Neural crest cell (in vitro differentiated cells): ENCODE measurements at regions not wholly inside any gene's neighbourhood (a gene's known extent, or its start where the extent isn't known, plus 50 kb on each side); places are given as distances from the start of the nearest gene placed in this dataset.

ENCODE experiments used
- DNase-seq: peaks from one replicate; pipeline ENCODE4 v3.0.0; 2021; ENCODE audit warnings: low read depth, mixed read lengths, low spot score
- H3K27ac Mint-ChIP-seq: one replicate; pipeline ENCODE4 v1.8.0; 2021; ENCODE audit warnings: mild to moderate bottlenecking, mixed read lengths; ENCODE audit not compliant: unreplicated experiment
- H3K27me3 Mint-ChIP-seq: 2 replicates; pipeline ENCODE4 v1.8.0; 2021; ENCODE audit warnings: low read depth, mild to moderate bottlenecking, mixed read lengths
- H3K36me3 Mint-ChIP-seq: 2 replicates; pipeline ENCODE4 v1.8.0; 2021; ENCODE audit warnings: low read depth, mild to moderate bottlenecking, mixed read lengths
- H3K4me1 Mint-ChIP-seq: 2 replicates; pipeline ENCODE4 v1.8.0; 2021; ENCODE audit warnings: mixed read lengths
- H3K4me3 Mint-ChIP-seq: one replicate; pipeline ENCODE4 v1.8.0; 2021; ENCODE audit warnings: mild to moderate bottlenecking, mixed read lengths
- H3K9me3 Mint-ChIP-seq: 2 replicates; pipeline ENCODE4 v1.8.0; 2021; ENCODE audit warnings: mixed read lengths
- TF ChIP-seq, protein P1 (sequence below): fragments of 200-600 bp; sonication (generic); conservative IDR thresholded peaks from 2 replicates; pipeline ENCODE4 v1.5.0; 2021; ENCODE audit warnings: antibody characterized with exemption, mild to moderate bottlenecking

DNA sequence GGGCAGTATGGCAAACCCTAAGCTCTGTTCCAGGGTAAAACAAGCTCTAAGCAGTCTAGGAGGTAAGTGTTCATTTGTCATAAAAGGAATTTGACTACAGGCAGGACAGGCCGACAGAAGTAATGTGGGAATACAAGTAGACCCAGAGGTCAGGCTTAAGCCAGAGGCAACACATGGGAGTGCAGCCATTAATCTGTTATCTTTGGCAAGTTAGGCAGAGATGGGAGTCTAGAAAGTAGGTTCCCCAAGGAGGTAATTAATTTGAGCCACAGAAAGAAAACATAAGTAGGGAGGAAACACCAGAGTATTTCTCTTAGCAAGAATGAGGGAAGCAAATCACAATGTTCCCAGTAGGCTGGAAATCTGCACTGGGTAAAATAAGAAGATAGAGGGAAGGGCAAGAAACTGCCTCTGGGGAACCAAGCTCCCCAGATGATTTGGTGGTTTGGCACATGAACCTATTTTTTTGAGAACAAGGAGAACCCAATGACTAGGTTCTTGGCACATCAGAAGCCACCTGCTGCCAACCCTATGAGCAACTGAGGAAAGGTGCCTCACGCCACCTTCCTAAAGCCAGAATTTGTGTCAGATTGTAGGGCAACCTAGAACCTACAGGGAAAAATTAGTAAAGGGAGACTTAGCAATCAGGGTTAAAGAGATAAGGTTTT, 636.4 kb upstream of the PLXNA2 start:
- DNase-seq: no peak
- no peak overlapping the region for H3K4me3 Mint-ChIP-seq
- no peaks in the 10 kb centered on the region for H3K36me3 Mint-ChIP-seq
- H3K9me3 Mint-ChIP-seq: no peaks in the 10 kb centered on the region
- no peak overlapping the region for H3K27ac Mint-ChIP-seq
- H3K4me1 Mint-ChIP-seq: no peaks in the 10 kb centered on the region
- no peaks in the 10 kb centered on the region for H3K27me3 Mint-ChIP-seq
- TF ChIP-seq, protein P1, sequence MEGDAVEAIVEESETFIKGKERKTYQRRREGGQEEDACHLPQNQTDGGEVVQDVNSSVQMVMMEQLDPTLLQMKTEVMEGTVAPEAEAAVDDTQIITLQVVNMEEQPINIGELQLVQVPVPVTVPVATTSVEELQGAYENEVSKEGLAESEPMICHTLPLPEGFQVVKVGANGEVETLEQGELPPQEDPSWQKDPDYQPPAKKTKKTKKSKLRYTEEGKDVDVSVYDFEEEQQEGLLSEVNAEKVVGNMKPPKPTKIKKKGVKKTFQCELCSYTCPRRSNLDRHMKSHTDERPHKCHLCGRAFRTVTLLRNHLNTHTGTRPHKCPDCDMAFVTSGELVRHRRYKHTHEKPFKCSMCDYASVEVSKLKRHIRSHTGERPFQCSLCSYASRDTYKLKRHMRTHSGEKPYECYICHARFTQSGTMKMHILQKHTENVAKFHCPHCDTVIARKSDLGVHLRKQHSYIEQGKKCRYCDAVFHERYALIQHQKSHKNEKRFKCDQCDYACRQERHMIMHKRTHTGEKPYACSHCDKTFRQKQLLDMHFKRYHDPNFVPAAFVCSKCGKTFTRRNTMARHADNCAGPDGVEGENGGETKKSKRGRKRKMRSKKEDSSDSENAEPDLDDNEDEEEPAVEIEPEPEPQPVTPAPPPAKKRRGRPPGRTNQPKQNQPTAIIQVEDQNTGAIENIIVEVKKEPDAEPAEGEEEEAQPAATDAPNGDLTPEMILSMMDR: no peak

- Mint-ChIP-seq H3K4me3 (no peak overlapping the region), H3K27me3 (no peaks in the 10 kb centered on the region), H3K36me3 (no peaks in the 10 kb centered on the region), H3K9me3 (no peaks in the 10 kb centered on the region), H3K4me1 (no peaks in the 10 kb centered on the region), H3K27ac (no peak overlapping the region)
- TF ChIP-seq, protein P1: no peak
- DNase-seq: no peak
Measured at GRCh38 chr1:208885060-208885459, 640.9 kb upstream of the PLXNA2 start.

DNA sequence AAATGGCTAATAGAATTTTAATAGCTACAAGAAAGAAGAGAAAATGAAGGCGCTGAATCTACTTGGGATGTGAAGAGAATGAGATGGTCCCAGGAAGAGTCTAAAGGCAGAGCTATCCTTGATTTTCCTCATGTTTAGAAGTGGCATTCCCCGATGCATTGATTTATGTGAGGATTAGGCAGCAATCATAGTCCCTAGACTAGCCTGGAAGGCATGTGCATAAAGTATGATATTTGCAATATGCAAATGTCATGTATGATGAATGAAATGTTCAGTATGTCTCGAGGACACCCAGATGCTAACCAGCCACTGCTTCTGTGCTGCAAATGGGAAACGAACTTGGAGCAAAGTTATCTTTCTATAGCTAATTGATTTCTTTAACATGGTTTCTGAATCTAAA, 641.5 kb upstream of the PLXNA2 start:
- Mint-ChIP-seq H3K27ac (no peak overlapping the region), H3K4me1 (no peaks in the 10 kb centered on the region), H3K36me3 (no peaks in the 10 kb centered on the region), H3K27me3 (no peaks in the 10 kb centered on the region), H3K9me3 (no peaks in the 10 kb centered on the region), H3K4me3 (no peak overlapping the region)
- TF ChIP-seq, protein P1: no peak
- no peak for DNase-seq

- Mint-ChIP-seq H3K36me3 (no peaks in the 10 kb centered on the region), H3K27me3 (no peaks in the 10 kb centered on the region), H3K27ac (no peak overlapping the region), H3K9me3 (no peaks in the 10 kb centered on the region), H3K4me1 (peaks cover 3% of the 10 kb centered on the region), H3K4me3 (no peak overlapping the region)
- TF ChIP-seq, protein P1: no peak
- no peak for DNase-seq
Measured at GRCh38 chr1:208888376-208888775, 644.2 kb upstream of the PLXNA2 start.

DNA sequence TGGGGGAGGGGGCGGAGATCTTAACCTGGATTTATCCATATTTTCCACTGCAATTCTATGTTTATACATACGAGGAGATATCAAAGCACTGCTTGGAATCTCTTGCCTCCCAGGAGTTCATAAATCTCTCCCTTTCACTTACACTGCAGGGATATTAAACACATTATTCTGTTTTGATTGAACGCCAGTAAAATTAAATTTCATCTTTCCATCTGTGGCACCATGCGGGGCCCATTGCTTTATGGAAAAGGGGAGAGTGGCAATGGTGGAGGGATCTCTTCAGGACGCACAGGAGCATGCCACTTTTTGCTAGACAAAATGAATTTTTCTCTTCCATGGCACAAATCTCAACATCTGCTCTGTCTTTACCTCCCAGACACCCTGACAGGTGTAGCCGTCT, 648.0 kb upstream of the PLXNA2 start:
- H3K27ac Mint-ChIP-seq: no peak overlapping the region
- H3K36me3 Mint-ChIP-seq: no peaks in the 10 kb centered on the region
- TF ChIP-seq, protein P1: no peak
- peaks cover 6% of the 10 kb centered on the region for H3K4me1 Mint-ChIP-seq
- no peak overlapping the region for H3K4me3 Mint-ChIP-seq
- H3K9me3 Mint-ChIP-seq: no peaks in the 10 kb centered on the region
- DNase-seq: no peak
- H3K27me3 Mint-ChIP-seq: no peaks in the 10 kb centered on the region

DNA sequence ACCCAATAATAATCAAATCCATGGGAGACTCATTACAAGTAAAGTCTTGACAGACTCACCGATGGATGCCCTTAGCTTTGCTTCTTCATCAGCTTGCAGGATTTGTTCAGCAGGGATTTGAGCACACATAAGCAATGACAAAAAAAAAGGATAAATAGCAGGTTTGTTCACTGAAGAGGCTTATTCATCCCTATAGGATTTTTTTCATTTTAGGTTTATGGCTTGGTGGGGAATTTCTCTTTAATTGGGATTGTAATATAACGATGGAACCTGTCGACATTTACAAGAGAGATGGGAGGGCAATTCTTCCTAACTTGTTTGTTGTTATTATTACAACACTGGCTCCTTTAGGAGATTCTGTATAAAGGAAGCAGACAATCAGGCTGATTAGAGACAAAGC, 649.1 kb upstream of the PLXNA2 start:
- Mint-ChIP-seq H3K27me3 (no peaks in the 10 kb centered on the region), H3K36me3 (no peaks in the 10 kb centered on the region), H3K9me3 (no peaks in the 10 kb centered on the region)

More for the DNA sequence above, 649.1 kb upstream of the PLXNA2 start:
- no peak overlapping the region for H3K27ac Mint-ChIP-seq
- H3K4me3 Mint-ChIP-seq: no peak overlapping the region
- no peak for DNase-seq
- TF ChIP-seq, protein P1: no peak
- H3K4me1 Mint-ChIP-seq: peaks cover 6% of the 10 kb centered on the region
